PFSK-1 (cell line): ENCODE measurements at regions not wholly inside any gene's neighbourhood (a gene's known extent, or its start where the extent isn't known, plus 50 kb on each side); places are given as distances from the start of the nearest gene placed in this dataset.

Source experiments
- POLR2AphosphoS5 ChIP-seq: IDR thresholded peaks from 2 replicates; pipeline ENCODE4 v1.6.1; 2012; ENCODE audit warnings: low read depth, mild to moderate bottlenecking, control low read depth, low read length, moderate library complexity
- SIN3A ChIP-seq: IDR thresholded peaks from 2 replicates; pipeline ENCODE4 v1.6.1; 2012; ENCODE audit warnings: mild to moderate bottlenecking, low read length, moderate library complexity, borderline replicate concordance; ENCODE audit not compliant: insufficient read depth

- TF ChIP-seq SIN3A = no peak
- TF ChIP-seq POLR2AphosphoS5 = no peak
Observed at GRCh38 chr10:8302565-8302964, 248.1 kb downstream of the GATA3 start.
